Activated CD4-positive, CD25-positive, alpha-beta regulatory T cell treated with anti-CD3 and anti-CD28 coated beads, Interleukin-2, amount 50 U/mL, for 24 hours (primary cell): ENCODE measurements at regions not wholly inside any gene's neighbourhood (a gene's known extent, or its start where the extent isn't known, plus 50 kb on each side); places are given as distances from the start of the nearest gene placed in this dataset.

Experiments
- ATAC-seq, 2 donors: fragments of 150-1000 bp; cut with Tn5 transposase; one replicate each; pipeline ENCODE4 v1.10.0; 2021; ENCODE audit warnings: mild to moderate bottlenecking in 1 of 2, moderate library complexity in 1 of 2

GRCh38 chr15:45743426-45744235 lies 108.8 kb downstream of the SQOR start:
- ATAC-seq: no peak

GRCh38 chr15:45744236-45744589 lies 109.4 kb downstream of the SQOR start:
- no peak for ATAC-seq

- ATAC-seq: no peak
Observed at GRCh38 chr15:45747426-45747825, 112.6 kb downstream of the SQOR start.

- no peak for ATAC-seq
Observed at GRCh38 chr15:45751629-45752028, 116.8 kb downstream of the SQOR start.

- no peak for ATAC-seq
Observed at GRCh38 chr15:45759936-45760335, 125.1 kb downstream of the SQOR start.

GRCh38 chr15:45762726-45763125 lies 127.9 kb downstream of the SQOR start:
- no peak for ATAC-seq

GRCh38 chr15:45763170-45763869 lies 128.5 kb downstream of the SQOR start:
- no peak for ATAC-seq

- no peak for ATAC-seq
Observed at GRCh38 chr15:45773149-45773548, 138.3 kb downstream of the SQOR start.

- no peak for ATAC-seq
Observed at GRCh38 chr15:45776772-45777171, 141.9 kb downstream of the SQOR start.

- ATAC-seq: no peak
Observed at GRCh38 chr15:45777781-45778180, 143.0 kb downstream of the SQOR start.

- no peak for ATAC-seq
Observed at GRCh38 chr15:45780352-45780751, 145.5 kb downstream of the SQOR start.

- ATAC-seq: no peak
Observed at GRCh38 chr15:45784656-45785055, 149.8 kb downstream of the SQOR start.

GRCh38 chr15:45785897-45786296 lies 151.1 kb downstream of the SQOR start:
- ATAC-seq: no peak

- no peak for ATAC-seq
Observed at GRCh38 chr15:45790325-45790943, 155.6 kb downstream of the SQOR start.

GRCh38 chr15:45794304-45794703 lies 159.5 kb downstream of the SQOR start:
- no peak for ATAC-seq

- ATAC-seq: no peak
Observed at GRCh38 chr15:45794712-45795439, 160.0 kb downstream of the SQOR start.

- no peak for ATAC-seq
Observed at GRCh38 chr15:45795440-45796069, 160.7 kb downstream of the SQOR start.

GRCh38 chr15:45796433-45796832 lies 161.6 kb downstream of the SQOR start:
- no peak for ATAC-seq

GRCh38 chr15:45799508-45799907 lies 164.7 kb downstream of the SQOR start:
- ATAC-seq: no peak

GRCh38 chr15:45801543-45801942 lies 166.7 kb downstream of the SQOR start:
- ATAC-seq: no peak

GRCh38 chr15:45802140-45802539 lies 167.3 kb downstream of the SQOR start:
- ATAC-seq: no peak

GRCh38 chr15:45804028-45804427 lies 169.2 kb downstream of the SQOR start:
- ATAC-seq: no peak

- no peak for ATAC-seq
Observed at GRCh38 chr15:45810201-45810600, 175.4 kb downstream of the SQOR start.
